GM12878 (cell line): ENCODE measurements at regions not wholly inside any gene's neighbourhood (a gene's known extent, or its start where the extent isn't known, plus 50 kb on each side); places are given as distances from the start of the nearest gene placed in this dataset.

Source experiments
- ATAC-seq: fragments of 200-7000 bp; cut with Tn5 transposase; 3 replicates; pipeline ENCODE4 v1.9.1; 2020; ENCODE audit warnings: mild to moderate bottlenecking, moderate library complexity
- BruUV-seq: library from RNA; stranded (reverse); fragments of 400-500 nt; replicated peaks from 2 replicates; lab custom pipeline; 2021; lab: Mats Ljungman, UMichigan
- CTCF ChIA-PET: fragments of 300-600 bp; sonication (Branson Sonifier 250); formaldehyde crosslinking; extraction: SDS; loops from one replicate; lab custom pipeline; 2021; ENCODE audit warnings: inconsistent platforms; lab: Yijun Ruan, JAX
- POLR2A ChIA-PET: fragments of 350-600 bp; formaldehyde crosslinking; extraction: SDS; loops from one replicate; lab custom pipeline; 2021; ENCODE audit warnings: inconsistent platforms; lab: Charles Lee
- RAD21 ChIA-PET: fragments of 300-600 bp; sonication (Branson Sonifier 250); formaldehyde crosslinking; loops from one replicate; lab custom pipeline; 2023; ENCODE audit warnings: antibody characterized with exemption; ENCODE audit not compliant: unreplicated experiment; lab: Charles Lee
- SMC1A ChIA-PET: fragments of 300-600 bp; sonication (Branson Sonifier 250); formaldehyde crosslinking; loops from one replicate; lab custom pipeline; 2023; ENCODE audit not compliant: unreplicated experiment, uncharacterized antibody; lab: Charles Lee
- DNase-seq: peaks from one replicate; pipeline ENCODE4 v3.0.0-alpha.2; 2011; ENCODE audit warnings: low read depth, low spot score
- FAIRE-seq: peaks from 3 replicates; lab custom pipeline; 2011; peaks lifted over from hg19 to GRCh38; lab: Jason Lieb, UNC
- H2AFZ ChIP-seq: 2 replicates; pipeline ENCODE4 v1.6.0; 2011; ENCODE audit warnings: low read depth, low read length, control low read depth; ENCODE audit not compliant: control insufficient read depth
- H3K27ac ChIP-seq: 2 replicates; pipeline ENCODE4 v1.5.1; 2011; ENCODE audit warnings: control low read depth; ENCODE audit not compliant: control insufficient read depth, insufficient read depth
- H3K27me3 ChIP-seq, 2 experiments: replicated peaks in 1 of 2; 2 replicates each; pipeline versions ENCODE4 v1.6.0 to v1.6.1; 2011; ENCODE audit warnings: low read length in 1 of 2; ENCODE audit not compliant: control insufficient read depth in 2 of 2, insufficient read depth in 2 of 2
- H3K36me3 ChIP-seq, 2 experiments: 2 replicates each; pipeline ENCODE4 v1.5.1; 2011; ENCODE audit warnings: low read length in 1 of 2; ENCODE audit not compliant: control insufficient read depth in 2 of 2, insufficient read depth in 2 of 2
- H3K4me1 ChIP-seq: 2 replicates; pipeline ENCODE4 v1.6.1; 2011; ENCODE audit warnings: mild to moderate bottlenecking, low read length, moderate library complexity, mixed read lengths; ENCODE audit not compliant: control insufficient read depth, insufficient read depth
- H3K4me2 ChIP-seq: 2 replicates; pipeline ENCODE4 v1.6.0; 2011; ENCODE audit warnings: control low read depth; ENCODE audit not compliant: control insufficient read depth, insufficient read depth
- H3K4me3 ChIP-seq: fragments of 200-600 bp; sonication (generic); 2 replicates; pipeline ENCODE4 v1.5.1; 2016
- H3K79me2 ChIP-seq: 2 replicates; pipeline ENCODE4 v1.6.0; 2011; ENCODE audit warnings: low read length; ENCODE audit not compliant: control insufficient read depth, insufficient read depth
- H3K9ac ChIP-seq: 2 replicates; pipeline ENCODE4 v1.8.0; 2011; ENCODE audit warnings: low read length, control low read depth, mixed read lengths; ENCODE audit not compliant: control insufficient read depth, insufficient read depth
- H3K9me3 ChIP-seq: replicated peaks from 3 replicates; pipeline ENCODE4 v1.5.1; 2011; ENCODE audit warnings: mild to moderate bottlenecking, low read length; ENCODE audit not compliant: control insufficient read depth, insufficient read depth
- H4K20me1 ChIP-seq: 2 replicates; pipeline ENCODE4 v1.6.0; 2011; ENCODE audit not compliant: control insufficient read depth, insufficient read depth
- ASH2L ChIP-seq: fragments of 300-600, 200-600 bp; sonication (generic); IDR thresholded peaks from 2 replicates; pipeline ENCODE4 v1.6.1; 2017; ENCODE audit warnings: low read depth, mild to moderate bottlenecking, borderline replicate concordance
- DPF2 ChIP-seq: fragments of 450-650 bp; IDR thresholded peaks from 2 replicates; pipeline ENCODE4 v1.6.1; 2017; ENCODE audit warnings: mild to moderate bottlenecking
- IKZF2 ChIP-seq, 2 experiments: fragments of 450-650 bp; IDR thresholded peaks; 2 replicates each; pipeline ENCODE4 v1.6.1; 2017; ENCODE audit warnings: mild to moderate bottlenecking in 2 of 2, moderate library complexity in 2 of 2
- NBN ChIP-seq: fragments of 450-650 bp; IDR thresholded peaks from 2 replicates; pipeline ENCODE4 v1.6.1; 2016
- POU2F2 ChIP-seq: IDR thresholded peaks from 3 replicates; pipeline ENCODE4 v1.6.1; 2011; ENCODE audit warnings: low read depth, mild to moderate bottlenecking, low read length, borderline replicate concordance
- RCOR1 ChIP-seq: conservative IDR thresholded peaks from 2 replicates; pipeline ENCODE4 v1.6.1; 2012; ENCODE audit warnings: low read depth, low read length, improper control_type of control experiment
- SKIL ChIP-seq: fragments of 450-650 bp; IDR thresholded peaks from 2 replicates; pipeline ENCODE4 v1.6.1; 2017; ENCODE audit warnings: mild to moderate bottlenecking, low read depth, inconsistent platforms; ENCODE audit not compliant: poor library complexity, severe bottlenecking
- SMARCA5 ChIP-seq: fragments of 450-650 bp; IDR thresholded peaks from 2 replicates; pipeline ENCODE4 v1.6.1; 2017; ENCODE audit warnings: mild to moderate bottlenecking
- SREBF1 ChIP-seq: IDR thresholded peaks from 2 replicates; pipeline ENCODE4 v1.6.1; 2012; ENCODE audit warnings: mild to moderate bottlenecking, low read length
- TCF12 ChIP-seq: IDR thresholded peaks from 2 replicates; pipeline ENCODE4 v1.6.1; 2011; ENCODE audit warnings: low read depth, mild to moderate bottlenecking, low read length
- WGBS: methylation state at CpG from one replicate; pipeline ENCODE4 v1.1.6; 2016; ENCODE audit warnings: low lambda C conversion rate; ENCODE audit not compliant: insufficient replicate concordance, insufficient coverage; ENCODE audit errors: missing lambda C conversion rate; 5-methylcytosine and 5-hydroxymethylcytosine counted together
- in situ Hi-C: fragments of 300-500 bp; cut with MboI; formaldehyde crosslinking; loops from 9 replicates; pipeline ENCODE4 v1.14.3; 2018; ENCODE audit warnings: mixed read lengths
- intact Hi-C: fragments of 100-400 bp; cut with micrococcal nuclease; formaldehyde crosslinking; loops from one replicate; pipeline ENCODE4 v1.14.2; 2022; ENCODE audit not compliant: unreplicated experiment
- TF ChIP-seq, protein P1 (sequence below): fragments of 450-650 bp; formaldehyde crosslinking; IDR thresholded peaks from 2 replicates; pipeline ENCODE4 v1.4.0; 2020; ENCODE audit warnings: mild to moderate bottlenecking, moderate library complexity

DNA sequence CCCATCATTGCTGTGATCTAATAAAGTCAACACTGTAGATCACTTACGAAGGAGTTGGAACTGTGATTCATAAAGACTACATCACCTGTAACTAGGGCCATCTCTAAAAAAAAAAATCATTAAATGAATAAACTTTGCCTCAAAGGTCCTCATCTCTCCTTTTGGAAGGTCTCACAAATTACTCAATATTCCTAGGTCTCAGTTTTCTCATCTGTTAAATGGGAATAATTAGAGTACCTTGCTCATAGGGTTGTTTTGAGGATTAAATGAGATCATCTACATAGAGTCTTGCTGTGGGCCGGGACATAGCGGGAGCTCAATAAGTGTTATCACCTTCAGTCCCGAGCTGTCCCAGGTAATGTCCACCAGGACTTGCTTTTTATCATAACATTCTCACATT lies 335.1 kb upstream of the PROK2 start:
- SMC1A ChIA-PET: interaction anchor here (0.7 to 4.6 kb wide), 3 partner anchors 14 to 41 kb away, joined by 3 to 21 read pairs (median 14); no protein-coding TSS in a partner anchor
- RAD21 ChIA-PET: interaction anchor here (1.5 kb wide), 1 partner anchor 135 kb away, joined by 3 read pairs; no protein-coding TSS in a partner anchor
- no peak overlapping the region for H3K4me2 ChIP-seq
- H3K4me3 ChIP-seq: no peak overlapping the region
- H3K9ac ChIP-seq: no peak overlapping the region
- H3K27ac ChIP-seq: no peak overlapping the region
- peaks cover 25% of the 10 kb centered on the region for H3K4me1 ChIP-seq
- H2AFZ ChIP-seq: no peak overlapping the region
- TF ChIP-seq ASH2L (no peak), SKIL (no peak), DPF2 (no peak), NBN (no peak), POU2F2 (no peak), RCOR1 (no peak), SMARCA5 (no peak), SREBF1 (no peak), TCF12 (no peak), IKZF2 (IDR thresholded peaks at IDR 0.05) (no peak)
- TF ChIP-seq, protein P1, sequence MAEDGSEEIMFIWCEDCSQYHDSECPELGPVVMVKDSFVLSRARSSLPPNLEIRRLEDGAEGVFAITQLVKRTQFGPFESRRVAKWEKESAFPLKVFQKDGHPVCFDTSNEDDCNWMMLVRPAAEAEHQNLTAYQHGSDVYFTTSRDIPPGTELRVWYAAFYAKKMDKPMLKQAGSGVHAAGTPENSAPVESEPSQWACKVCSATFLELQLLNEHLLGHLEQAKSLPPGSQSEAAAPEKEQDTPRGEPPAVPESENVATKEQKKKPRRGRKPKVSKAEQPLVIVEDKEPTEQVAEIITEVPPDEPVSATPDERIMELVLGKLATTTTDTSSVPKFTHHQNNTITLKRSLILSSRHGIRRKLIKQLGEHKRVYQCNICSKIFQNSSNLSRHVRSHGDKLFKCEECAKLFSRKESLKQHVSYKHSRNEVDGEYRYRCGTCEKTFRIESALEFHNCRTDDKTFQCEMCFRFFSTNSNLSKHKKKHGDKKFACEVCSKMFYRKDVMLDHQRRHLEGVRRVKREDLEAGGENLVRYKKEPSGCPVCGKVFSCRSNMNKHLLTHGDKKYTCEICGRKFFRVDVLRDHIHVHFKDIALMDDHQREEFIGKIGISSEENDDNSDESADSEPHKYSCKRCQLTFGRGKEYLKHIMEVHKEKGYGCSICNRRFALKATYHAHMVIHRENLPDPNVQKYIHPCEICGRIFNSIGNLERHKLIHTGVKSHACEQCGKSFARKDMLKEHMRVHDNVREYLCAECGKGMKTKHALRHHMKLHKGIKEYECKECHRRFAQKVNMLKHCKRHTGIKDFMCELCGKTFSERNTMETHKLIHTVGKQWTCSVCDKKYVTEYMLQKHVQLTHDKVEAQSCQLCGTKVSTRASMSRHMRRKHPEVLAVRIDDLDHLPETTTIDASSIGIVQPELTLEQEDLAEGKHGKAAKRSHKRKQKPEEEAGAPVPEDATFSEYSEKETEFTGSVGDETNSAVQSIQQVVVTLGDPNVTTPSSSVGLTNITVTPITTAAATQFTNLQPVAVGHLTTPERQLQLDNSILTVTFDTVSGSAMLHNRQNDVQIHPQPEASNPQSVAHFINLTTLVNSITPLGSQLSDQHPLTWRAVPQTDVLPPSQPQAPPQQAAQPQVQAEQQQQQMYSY (CRISPR knock-in tag): no peak
- TF ChIP-seq, all 136 proteins: peak for 0
- H3K9me3 ChIP-seq: no peaks in the 10 kb centered on the region
- no peaks in the 10 kb centered on the region for H3K79me2 ChIP-seq
- H3K36me3 ChIP-seq: no peaks in the 10 kb centered on the region
- ATAC-seq: no peak
- H4K20me1 ChIP-seq: no peaks in the 10 kb centered on the region
- no peak for DNase-seq
- WGBS: 96% methylated on average over 4 of the region's 4 CpGs
- ChIA-PET POLR2A (no interaction called here), CTCF (no interaction called here)
- H3K27me3 ChIP-seq: no peaks in the 10 kb centered on the region
- in situ Hi-C loops (no loop called here), intact Hi-C loops (no loop called here)
- no TSS peak for BruUV-seq
- no peak for FAIRE-seq
